IMR-90 (cell line): ENCODE measurements at regions not wholly inside any gene's neighbourhood (a gene's known extent, or its start where the extent isn't known, plus 50 kb on each side); places are given as distances from the start of the nearest gene placed in this dataset.

Experiments
- ATAC-seq: fragments of 200-7000 bp; cut with Tn5 transposase; 2 replicates; pipeline ENCODE4 v1.9.1; 2020; ENCODE audit warnings: low read depth, mild to moderate bottlenecking, moderate library complexity
- BruUV-seq: library from RNA; stranded (reverse); fragments of 400-500 nt; replicated peaks from 2 replicates; lab custom pipeline; 2021; lab: Mats Ljungman, UMichigan
- CTCF ChIA-PET: fragments of 300-600 bp; formaldehyde crosslinking; extraction: SDS; loops from one replicate; lab custom pipeline; 2021; ENCODE audit warnings: antibody characterized with exemption; lab: Yijun Ruan, JAX
- POLR2A ChIA-PET: fragments of 300-600 bp; sonication (Branson Sonifier 250); formaldehyde crosslinking; loops from one replicate; lab custom pipeline; 2022; ENCODE audit warnings: antibody characterized with exemption; ENCODE audit not compliant: unreplicated experiment; lab: Charles Lee
- DNase-seq: peaks from one replicate; pipeline ENCODE4 v3.0.0; 2013
- H2AFZ ChIP-seq: replicated peaks from 2 replicates; pipeline ENCODE3; 2013; ENCODE audit warnings: low read length, mild to moderate bottlenecking; ENCODE audit not compliant: poor library complexity
- H2AK5ac ChIP-seq: 2 replicates; pipeline ENCODE4 v1.6.1; 2013; ENCODE audit warnings: low read depth, low read length, inconsistent platforms
- H2AK9ac ChIP-seq: replicated peaks from 2 replicates; pipeline ENCODE3; 2013; ENCODE audit warnings: mild to moderate bottlenecking, low read depth, low read length, moderate library complexity; ENCODE audit not compliant: poor library complexity
- H2BK120ac ChIP-seq: 2 replicates; pipeline ENCODE4 v1.6.1; 2013; ENCODE audit warnings: low read depth, low read length, inconsistent platforms
- H2BK15ac ChIP-seq: 3 replicates; pipeline ENCODE4 v1.6.1; 2013; ENCODE audit warnings: low read depth, low read length, inconsistent platforms
- H2BK20ac ChIP-seq: 2 replicates; pipeline ENCODE4 v1.6.1; 2013; ENCODE audit warnings: low read depth, mild to moderate bottlenecking, inconsistent platforms, low read length, moderate library complexity
- H2BK5ac ChIP-seq: 2 replicates; pipeline ENCODE4 v1.6.1; 2013; ENCODE audit warnings: mild to moderate bottlenecking, low read depth, low read length, inconsistent platforms; ENCODE audit not compliant: poor library complexity, severe bottlenecking
- H3K14ac ChIP-seq: replicated peaks from 2 replicates; pipeline ENCODE4 v1.6.1; 2013; ENCODE audit warnings: low read depth, low read length, inconsistent platforms
- H3K18ac ChIP-seq: 2 replicates; pipeline ENCODE4 v1.6.1; 2013; ENCODE audit warnings: low read depth, low read length, control low read depth
- H3K23ac ChIP-seq: 2 replicates; pipeline ENCODE4 v1.6.1; 2013; ENCODE audit warnings: low read depth, low read length, inconsistent platforms
- H3K27ac ChIP-seq: 2 replicates; pipeline ENCODE4 v1.5.1; 2013; ENCODE audit warnings: mild to moderate bottlenecking, control low read depth, low read length; ENCODE audit not compliant: insufficient read depth
- H3K27me3 ChIP-seq: 2 replicates; pipeline ENCODE4 v1.6.1; 2013; ENCODE audit warnings: low read length; ENCODE audit not compliant: control insufficient read depth, insufficient read depth
- H3K36me3 ChIP-seq: 2 replicates; pipeline ENCODE4 v1.6.1; 2013; ENCODE audit warnings: low read length, mixed read lengths; ENCODE audit not compliant: control insufficient read depth, insufficient read depth
- H3K4ac ChIP-seq: 2 replicates; pipeline ENCODE4 v1.6.1; 2013; ENCODE audit warnings: low read depth, low read length, inconsistent platforms
- H3K4me1 ChIP-seq: 2 replicates; pipeline ENCODE4 v1.6.1; 2013; ENCODE audit warnings: low read length, mixed read lengths; ENCODE audit not compliant: control insufficient read depth, insufficient read depth
- H3K4me2 ChIP-seq: 2 replicates; pipeline ENCODE4 v1.6.1; 2013; ENCODE audit warnings: low read depth, mild to moderate bottlenecking, control low read depth, low read length, moderate library complexity
- H3K4me3 ChIP-seq: 2 replicates; pipeline ENCODE4 v1.5.1; 2013; ENCODE audit warnings: low read depth, mild to moderate bottlenecking, control low read depth, low read length, moderate library complexity; ENCODE audit not compliant: insufficient read depth
- H3K56ac ChIP-seq: 2 replicates; pipeline ENCODE4 v1.6.1; 2013; ENCODE audit warnings: low read length, inconsistent platforms; ENCODE audit not compliant: insufficient read depth; ENCODE audit errors: extremely low read depth
- H3K79me1 ChIP-seq, 2 experiments: 2 replicates each; pipeline ENCODE4 v1.6.1; 2013; ENCODE audit warnings: low read length in 2 of 2, inconsistent platforms in 1 of 2, low read depth in 1 of 2
- H3K9ac ChIP-seq: 2 replicates; pipeline ENCODE4 v1.6.1; 2013; ENCODE audit warnings: low read depth, low read length, control low read depth
- H3K9me1 ChIP-seq: 2 replicates; pipeline ENCODE4 v1.6.1; 2013; ENCODE audit warnings: low read length, inconsistent platforms; ENCODE audit not compliant: insufficient read depth
- H3K9me3 ChIP-seq: 2 replicates; pipeline ENCODE4 v1.6.1; 2013; ENCODE audit warnings: low read length; ENCODE audit not compliant: control insufficient read depth, insufficient read depth
- H4K20me1 ChIP-seq: 2 replicates; pipeline ENCODE4 v1.6.1; 2013; ENCODE audit warnings: low read length, inconsistent platforms; ENCODE audit not compliant: insufficient read depth
- H4K5ac ChIP-seq: 2 replicates; pipeline ENCODE4 v1.6.1; 2013; ENCODE audit warnings: mild to moderate bottlenecking, low read depth, low read length, control low read depth
- H4K8ac ChIP-seq, 2 experiments: 2 replicates each; pipeline ENCODE4 v1.6.1; 2013; ENCODE audit warnings: low read depth in 2 of 2, low read length in 2 of 2, control low read depth in 1 of 2, inconsistent platforms in 1 of 2
- H4K91ac ChIP-seq: 2 replicates; pipeline ENCODE4 v1.6.1; 2013; ENCODE audit warnings: low read depth, low read length, inconsistent platforms; ENCODE audit not compliant: insufficient read depth
- RCOR1 ChIP-seq: IDR thresholded peaks from 2 replicates; pipeline ENCODE4 v1.6.1; 2012; ENCODE audit warnings: mild to moderate bottlenecking, low read length, improper control_type of control experiment; ENCODE audit not compliant: insufficient replicate concordance
- WGBS, 2 experiments: methylation state at CpG; one replicate each; pipeline versions ENCODE4 v1.1.5 to v1.1.7; 2013; ENCODE audit warnings: missing lambda C conversion rate in 2 of 2; ENCODE audit not compliant: insufficient read length in 1 of 2; ENCODE audit errors: extremely low coverage in 2 of 2; 5-methylcytosine and 5-hydroxymethylcytosine counted together
- dilution Hi-C: fragments of 300-500 bp; cut with HindIII; formaldehyde crosslinking; loops from one replicate; pipeline ENCODE4 v1.14.3; 2018; ENCODE audit warnings: low sequenced_read_pairs; ENCODE audit not compliant: unreplicated experiment
- in situ Hi-C: fragments of 300-500 bp; cut with MboI; formaldehyde crosslinking; loops from 3 replicates; pipeline ENCODE4 v1.14.3; 2019; ENCODE audit warnings: low sequenced_read_pairs, inconsistent platforms, mixed read lengths
- intact Hi-C: fragments of 100-400 bp; cut with micrococcal nuclease; formaldehyde crosslinking; loops from 2 replicates; pipeline ENCODE4 v1.10.0; 2022

- Histone ChIP-seq H3K14ac (no peak overlapping the region), H4K91ac (no peak overlapping the region), H3K4ac (no peak overlapping the region), H3K36me3 (no peaks in the 10 kb centered on the region), H2BK20ac (no peak overlapping the region), H2BK120ac (no peak overlapping the region), H3K56ac (no peak overlapping the region), H2AK9ac (no peak overlapping the region), H3K18ac (no peak overlapping the region), H2AK5ac (no peak overlapping the region), H3K4me3 (no peak overlapping the region), H2BK15ac (no peak overlapping the region), H3K27me3 (peaks cover 17% of the 10 kb centered on the region), H4K8ac (no peak overlapping the region), H3K27ac (no peak overlapping the region), H2AFZ (no peak overlapping the region), H2BK5ac (no peak overlapping the region), H3K9me1 (no peaks in the 10 kb centered on the region), H4K5ac (no peak overlapping the region), H3K4me2 (no peak overlapping the region), H3K23ac (no peak overlapping the region), H3K79me1 (no peaks in the 10 kb centered on the region), H3K9me3 (no peaks in the 10 kb centered on the region), H4K20me1 (no peaks in the 10 kb centered on the region), H3K4me1 (no peaks in the 10 kb centered on the region), H3K9ac (no peak overlapping the region)
- WGBS, 2 experiments, result no CpG with 5 or more reads among the region's 8 CpGs
- POLR2A ChIA-PET, result no interaction called here
- dilution Hi-C loops (no loop called here), in situ Hi-C loops (no loop called here), intact Hi-C loops (no loop called here)
- BruUV-seq, result no TSS peak
- CTCF ChIA-PET, result no interaction called here
- DNase-seq (no peak), ATAC-seq (no peak)
- TF ChIP-seq RCOR1, result no peak
Observed at GRCh38 chr10:113226831-113227445, 276.9 kb downstream of the TCF7L2 start.
